Ureter (tissue), 1 donor: ENCODE measurements at regions not wholly inside any gene's neighbourhood (a gene's known extent, or its start where the extent isn't known, plus 50 kb on each side); places are given as distances from the start of the nearest gene placed in this dataset.
A peak's percentile ranks its signal among the peaks of the same experiment; 100 is the strongest.
"Not testable (repeated sequence)": the region's sequence is repeated elsewhere in the genome, so short reads cannot be mapped to it uniquely, and the experiment has no call there.

Source experiments
- DNase-seq: peaks from one replicate; pipeline ENCODE4 v3.0.0-alpha.2; 2020; ENCODE audit warnings: low spot score
- donor health status: DM: yes; HTN: yes; CAD: no.

DNA sequence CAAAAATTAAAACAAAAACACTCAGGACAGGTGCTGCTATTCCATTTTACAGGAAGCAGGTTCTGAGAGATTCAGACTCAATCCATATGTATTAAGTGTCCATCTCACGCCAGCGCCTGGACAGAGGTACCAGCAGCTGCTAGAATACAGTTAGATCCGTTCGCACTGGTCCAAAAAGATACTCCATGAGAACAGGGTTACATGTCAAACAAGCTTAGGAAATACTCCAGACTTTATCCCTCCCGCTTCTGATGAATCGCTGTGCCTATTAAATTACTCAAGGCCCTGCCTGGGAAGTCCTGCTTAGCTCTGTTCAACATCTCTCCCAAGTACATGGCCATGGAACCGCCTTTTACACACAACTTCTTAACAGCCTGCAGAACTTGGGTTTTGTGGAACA lies 50.2 kb upstream of the SLC35C1 start:
- no peak for DNase-seq

DNA sequence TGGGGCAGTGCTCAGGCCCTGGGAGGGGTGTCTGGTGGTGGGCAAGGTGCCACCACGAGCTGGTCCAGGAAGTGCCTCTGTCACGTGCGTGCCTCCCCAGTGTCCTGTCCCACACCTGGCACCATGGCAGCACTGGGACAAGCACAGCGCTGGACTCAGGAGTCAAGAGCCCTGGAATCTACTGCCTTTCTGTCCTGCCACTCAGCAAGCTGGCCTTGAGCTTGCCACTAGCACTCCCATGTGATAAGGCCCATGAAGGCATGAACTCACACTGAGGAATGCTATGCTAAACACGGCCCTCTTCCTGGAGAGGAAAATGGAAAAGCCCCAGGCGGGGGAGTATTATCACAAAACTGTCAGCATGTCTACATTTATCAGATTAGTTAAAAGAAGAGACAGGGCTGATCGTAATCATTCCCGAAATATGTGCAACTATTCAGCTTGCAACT lies 50.7 kb upstream of the SLC35C1 start:
- DNase-seq = no peak

DNA sequence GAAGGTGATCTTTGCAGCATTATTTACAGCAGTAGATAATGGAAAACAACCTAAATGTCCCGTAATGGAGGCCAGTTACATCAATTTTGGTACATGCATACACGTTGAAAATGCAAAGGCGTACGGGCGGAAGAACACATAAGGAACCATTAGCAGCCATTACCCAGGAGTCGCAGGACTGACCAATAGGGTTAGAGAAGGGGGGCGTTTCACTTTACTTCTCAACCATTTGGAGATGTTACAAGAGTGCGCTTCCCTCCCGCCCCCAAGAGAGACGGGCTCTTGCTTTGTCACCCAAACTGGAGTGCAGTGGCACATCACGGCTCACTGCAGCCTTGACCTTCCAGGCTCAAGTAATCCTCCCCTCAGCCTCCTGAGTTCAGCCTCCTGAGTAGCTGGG lies 52.8 kb upstream of the SLC35C1 start:
- DNase-seq = no peak

GRCh38 chr11:45751430-45751829 lies 53.5 kb upstream of the SLC35C1 start:
- no peak for DNase-seq

GRCh38 chr11:45750439-45750838 lies 54.5 kb upstream of the SLC35C1 start:
- DNase-seq = no peak

DNA sequence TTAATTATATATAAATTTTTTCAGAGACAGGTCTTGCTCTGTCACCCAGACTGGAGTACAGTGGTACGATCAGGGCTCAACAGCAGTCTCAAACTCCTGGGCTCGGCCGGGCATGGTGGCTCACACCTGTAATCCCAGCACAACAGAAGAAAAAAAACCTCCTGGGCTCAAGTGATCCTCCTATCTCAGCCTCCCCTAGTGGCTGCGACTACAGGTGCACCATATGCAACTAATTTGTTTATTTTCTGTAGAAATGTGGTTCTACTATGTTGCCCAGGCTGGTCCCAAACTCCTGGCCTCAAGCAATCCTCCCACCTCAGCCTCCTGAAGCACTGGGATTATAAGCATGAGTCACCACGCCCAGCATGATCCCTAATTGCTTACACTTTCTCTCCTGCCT lies 56.1 kb upstream of the SLC35C1 start:
- no peak for DNase-seq

DNA sequence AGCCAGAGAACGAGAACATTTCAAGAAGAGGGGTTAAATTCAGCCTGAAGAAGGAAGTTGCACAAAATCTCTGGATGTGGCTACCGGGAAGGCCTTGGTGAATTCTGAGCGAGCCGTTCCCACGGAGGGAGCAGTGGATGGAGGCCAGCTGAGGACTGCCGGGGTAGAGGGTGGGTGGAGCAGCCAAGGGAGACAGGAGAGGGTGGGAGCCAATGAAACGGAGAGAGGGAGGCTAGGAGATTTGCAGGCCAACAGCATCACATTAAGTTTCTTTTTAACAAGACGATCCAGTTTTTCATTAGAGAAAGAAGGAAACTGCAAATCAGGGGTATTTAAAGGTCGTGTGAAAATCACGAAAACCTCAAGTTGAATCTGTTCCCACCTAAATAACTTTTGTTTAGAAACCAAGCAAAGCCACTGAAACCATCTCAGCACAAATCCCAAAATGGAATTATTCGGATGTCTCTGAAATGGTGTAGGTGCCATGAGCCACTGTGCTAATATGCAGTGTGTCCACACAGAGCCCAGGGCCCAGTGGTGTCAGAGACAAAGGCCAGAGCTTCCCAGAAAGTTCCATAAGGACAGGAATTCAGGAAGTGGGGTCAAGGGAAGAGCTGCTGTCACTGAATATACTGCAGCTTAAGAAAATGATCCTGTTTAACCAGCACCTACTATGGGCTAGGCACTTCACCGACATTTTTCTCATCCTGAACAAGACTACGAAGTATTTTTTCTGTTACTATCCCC lies 59.7 kb upstream of the SLC35C1 start:
- peak; percentile 55 for DNase-seq

GRCh38 chr11:45743556-45744468 lies 61.1 kb upstream of the SLC35C1 start:
- DNase-seq = no peak

DNA sequence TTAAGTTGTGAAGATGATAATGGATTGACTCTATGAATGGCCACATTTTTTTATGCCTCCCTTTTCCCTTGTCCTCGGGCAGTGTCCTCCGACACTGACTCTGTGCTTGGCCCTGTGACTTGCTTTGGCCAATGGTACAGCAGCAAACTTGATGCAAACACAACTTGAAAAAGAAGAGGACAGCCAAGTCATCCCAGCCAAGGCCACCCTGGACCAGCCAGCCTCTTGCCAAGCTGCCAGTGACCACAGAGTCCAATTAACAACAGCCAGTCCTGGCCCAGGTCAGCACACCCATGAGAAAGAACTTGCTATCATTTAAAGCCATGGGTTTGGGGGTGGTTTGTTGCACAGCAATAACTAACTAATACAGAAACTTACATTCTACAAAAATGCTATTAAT lies 63.4 kb upstream of the SLC35C1 start:
- no peak for DNase-seq

DNA sequence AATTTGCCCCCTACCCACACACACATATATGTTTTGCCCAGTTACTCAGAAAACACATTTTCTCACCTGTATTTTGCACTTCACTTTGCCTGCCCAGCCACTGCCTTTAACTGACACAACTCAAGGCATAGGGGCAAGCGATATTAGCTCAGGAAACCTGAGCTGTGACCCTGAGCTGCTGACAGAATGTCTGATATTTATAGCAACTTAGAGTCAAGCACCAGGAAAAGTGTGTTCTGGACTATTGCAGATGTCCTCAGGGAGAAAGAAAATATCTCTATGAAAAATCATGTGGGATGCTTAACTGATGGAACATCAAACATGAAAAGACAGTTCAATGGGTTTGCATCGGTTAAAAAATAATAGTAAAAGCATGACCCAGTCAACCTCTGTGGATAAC lies 63.9 kb upstream of the SLC35C1 start:
- DNase-seq = no peak

DNA sequence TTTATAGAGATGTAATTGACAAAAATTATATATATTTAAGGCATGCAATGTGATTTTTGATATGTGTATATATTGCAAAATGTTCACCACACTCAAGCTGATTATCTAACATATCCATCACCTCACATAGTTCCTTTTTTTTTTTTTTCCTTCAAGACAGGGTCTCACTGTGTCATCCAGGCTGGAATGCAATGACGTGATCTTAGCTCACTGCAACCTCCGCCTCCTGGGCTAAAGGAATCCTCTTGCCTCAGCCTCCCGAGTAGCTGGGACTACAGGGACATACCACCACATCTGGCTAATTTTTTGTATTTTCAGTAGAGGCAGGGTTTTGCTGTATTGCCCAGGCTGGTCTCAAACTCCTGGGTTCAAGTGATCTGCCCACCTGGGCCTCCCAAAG lies 65.1 kb upstream of the SLC35C1 start:
- DNase-seq = no peak

GRCh38 chr11:45739071-45739470 lies 65.9 kb upstream of the SLC35C1 start:
- not testable (repeated sequence) for DNase-seq

DNA sequence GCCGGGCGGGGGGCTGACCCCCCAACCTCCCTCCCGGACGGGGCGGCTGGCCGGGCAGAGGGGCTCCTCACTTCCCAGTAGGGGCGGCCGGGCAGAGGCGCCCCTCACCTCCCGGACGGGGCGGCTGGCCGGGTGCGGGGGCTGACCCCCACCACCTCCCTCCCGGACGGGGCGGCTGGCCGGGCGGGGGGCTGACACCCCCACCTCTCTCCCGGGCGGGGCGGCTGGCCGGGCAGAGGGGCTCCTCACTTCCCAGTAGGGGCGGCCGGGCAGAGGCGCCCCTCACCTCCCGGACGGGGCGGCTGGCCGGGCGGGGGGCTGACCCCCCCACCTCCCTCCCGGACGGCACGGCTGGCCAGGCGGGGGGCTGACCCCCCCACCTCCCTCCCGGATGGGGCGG lies 66.8 kb upstream of the SLC35C1 start:
- not testable (repeated sequence) for DNase-seq

DNA sequence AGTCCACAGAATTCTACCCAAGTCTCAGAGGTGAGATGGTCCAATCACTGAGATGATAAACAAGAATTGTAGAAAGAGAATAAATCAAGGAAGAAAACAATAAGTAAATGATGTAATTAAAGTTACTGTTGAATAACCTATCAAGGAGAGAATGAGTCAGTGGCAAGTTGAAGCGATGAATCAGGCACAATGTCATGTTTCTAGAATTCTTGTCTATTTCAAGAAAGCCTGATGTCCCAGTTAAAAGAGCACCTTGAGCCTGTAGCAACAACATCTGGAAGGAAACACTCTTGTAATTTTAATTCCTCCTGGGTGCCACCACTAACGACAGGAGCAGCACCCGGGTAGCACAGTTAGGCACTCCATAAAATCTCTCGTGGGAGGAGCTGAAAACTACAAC lies 67.9 kb upstream of the SLC35C1 start:
- DNase-seq = no peak

GRCh38 chr11:45736424-45736823 lies 68.5 kb upstream of the SLC35C1 start:
- DNase-seq = peak; percentile 55

DNA sequence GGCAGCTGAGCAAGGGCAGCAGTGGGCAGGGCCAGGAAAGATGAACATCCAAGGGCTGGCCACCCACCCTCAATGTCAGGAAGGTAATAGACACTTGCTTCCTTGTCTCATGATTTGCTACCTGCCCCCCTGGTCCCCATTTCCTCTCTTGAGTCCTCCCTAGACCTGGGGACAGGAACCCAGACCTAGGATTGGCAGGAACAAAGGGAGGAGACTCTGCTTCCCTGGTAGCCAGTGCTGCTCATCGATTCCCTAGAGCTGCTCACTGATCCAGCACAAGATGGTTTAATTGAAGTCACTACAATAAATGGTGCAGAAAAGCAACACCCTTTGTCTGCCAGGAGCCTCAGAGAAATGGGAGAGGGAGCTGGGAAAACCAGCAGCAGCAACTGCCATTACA lies 67.8 kb upstream of the CHST1 start:
- no peak for DNase-seq

DNA sequence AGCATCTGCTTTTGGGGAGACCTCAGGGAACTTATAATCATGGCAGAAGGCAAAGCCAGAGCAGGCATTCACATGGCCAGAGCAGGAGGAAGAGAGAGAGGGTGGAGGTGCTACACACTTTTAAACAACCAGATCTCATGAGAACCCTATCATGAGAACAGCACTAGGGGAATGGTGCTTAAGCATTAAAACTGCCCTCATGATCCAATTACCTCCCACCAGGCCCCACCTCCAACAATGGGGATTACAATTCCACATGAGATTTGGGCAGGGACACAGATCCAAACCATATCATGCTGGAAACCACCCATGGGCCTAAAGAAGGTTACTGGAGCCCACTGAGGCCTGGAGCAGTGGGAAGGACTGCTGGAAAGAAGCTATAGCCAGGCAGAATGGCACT lies 66.9 kb upstream of the CHST1 start:
- no peak for DNase-seq

GRCh38 chr11:45731171-45731570 lies 65.7 kb upstream of the CHST1 start:
- not testable (repeated sequence) for DNase-seq

GRCh38 chr11:45730014-45730413 lies 64.6 kb upstream of the CHST1 start:
- DNase-seq = no peak

GRCh38 chr11:45726493-45727054 lies 61.2 kb upstream of the CHST1 start:
- DNase-seq = no peak

DNA sequence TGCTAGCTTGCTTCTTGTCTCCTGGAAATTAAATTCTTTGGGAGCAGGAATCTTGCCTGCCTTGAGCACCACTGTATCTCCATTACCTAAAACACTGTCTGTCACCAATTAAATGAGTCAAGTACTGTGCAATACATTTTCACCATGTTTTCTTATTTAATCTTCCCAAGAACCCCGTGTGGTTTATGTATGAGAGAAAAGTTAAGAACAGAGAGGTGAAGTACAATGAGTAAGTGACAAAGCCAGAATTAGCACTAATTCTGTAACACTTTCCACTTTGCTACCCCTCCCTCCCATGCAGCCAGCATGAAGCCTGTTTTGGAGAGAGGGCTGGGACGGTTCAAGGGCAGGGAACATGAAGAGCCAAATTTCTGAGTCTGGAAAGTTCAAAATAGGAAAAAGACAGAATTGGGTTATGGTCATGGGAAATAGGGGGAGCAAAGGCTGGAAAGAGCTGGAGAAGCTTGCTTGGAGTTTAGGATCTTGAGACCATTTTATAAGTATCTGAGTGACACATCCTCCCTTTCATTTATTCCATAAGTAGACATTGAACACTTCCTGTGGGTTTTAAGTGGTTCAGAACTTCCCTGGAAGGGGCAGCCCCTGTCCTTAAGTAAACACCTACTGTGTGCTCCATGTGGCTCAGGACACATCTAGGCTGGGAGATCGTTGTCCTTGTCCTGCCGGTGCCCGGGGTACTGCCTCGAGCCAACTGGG lies 60.5 kb upstream of the CHST1 start:
- DNase-seq = no peak

- DNase-seq = no peak
These were observed 59.7 kb upstream of the CHST1 start for GRCh38 chr11:45725121-45725520.
